Endothelial cell of umbilical vein (primary cell): ENCODE measurements at regions not wholly inside any gene's neighbourhood (a gene's known extent, or its start where the extent isn't known, plus 50 kb on each side); places are given as distances from the start of the nearest gene placed in this dataset.

Experiments
- BruUV-seq: library from RNA; stranded (reverse); fragments of 400-500 nt; replicated peaks from 2 replicates; lab custom pipeline; 2021; lab: Mats Ljungman, UMichigan
- CTCF ChIA-PET: fragments of 300-600, 350-600 bp; sonication (Branson Sonifier 250); formaldehyde crosslinking; loops from one replicate; lab custom pipeline; 2021; ENCODE audit warnings: antibody characterized with exemption, inconsistent platforms; lab: Charles Lee
- POLR2A ChIA-PET: fragments of 300-600, 350-600 bp; sonication (Branson Sonifier 250); formaldehyde crosslinking; loops from one replicate; lab custom pipeline; 2021; ENCODE audit warnings: antibody characterized with exemption, inconsistent platforms; lab: Charles Lee
- DNase-seq: peaks from one replicate; pipeline ENCODE4 v3.0.0-alpha.2; 2011; ENCODE audit warnings: low read depth, low spot score
- FAIRE-seq: peaks from 2 replicates; lab custom pipeline; 2011; peaks lifted over from hg19 to GRCh38; lab: Jason Lieb, UNC
- H2AFZ ChIP-seq: 2 replicates; pipeline ENCODE4 v1.6.0; 2012; ENCODE audit warnings: low read depth, low read length, control low read depth, inconsistent platforms
- H3K27ac ChIP-seq: 2 replicates; pipeline ENCODE4 v1.5.1; 2011; ENCODE audit warnings: low read depth, mild to moderate bottlenecking, control low read depth, low read length, moderate library complexity; ENCODE audit not compliant: insufficient read depth
- H3K27me3 ChIP-seq, 2 experiments: 2 replicates each; pipeline versions ENCODE4 v1.6.0 to v1.6.1; 2011; ENCODE audit warnings: low read length in 2 of 2, mixed read lengths in 1 of 2; ENCODE audit not compliant: control insufficient read depth in 2 of 2, insufficient read depth in 2 of 2
- H3K36me3 ChIP-seq, 2 experiments: 2 replicates in 1 of 2; 3 replicates in 1 of 2; pipeline ENCODE4 v1.5.1; 2011; ENCODE audit warnings: low read length in 2 of 2, mild to moderate bottlenecking in 1 of 2, moderate library complexity in 1 of 2; ENCODE audit not compliant: control insufficient read depth in 2 of 2, insufficient read depth in 2 of 2; ENCODE audit errors: extremely low read depth in 1 of 2
- H3K4me1 ChIP-seq: 3 replicates; pipeline ENCODE4 v1.5.1; 2011; ENCODE audit warnings: mild to moderate bottlenecking, low read length; ENCODE audit not compliant: control insufficient read depth, insufficient read depth; ENCODE audit errors: extremely low read depth
- H3K4me2 ChIP-seq: 2 replicates; pipeline ENCODE4 v1.6.1; 2011; ENCODE audit warnings: low read length, control low read depth, mixed read lengths; ENCODE audit not compliant: insufficient read depth
- H3K4me3 ChIP-seq, 3 experiments: fragments of 200-600 bp in 1 of 3; sonication (generic), shearing (Covaris generic) in 1 of 3; replicated peaks in 1 of 3; 2 replicates each; pipeline ENCODE4 v1.5.1; 2011 to 2016; ENCODE audit warnings: control low read depth in 3 of 3, low read length in 3 of 3, mild to moderate bottlenecking in 2 of 3, inconsistent platforms in 1 of 3, low read depth in 1 of 3, moderate library complexity in 1 of 3; ENCODE audit not compliant: insufficient read depth in 1 of 3
- H3K79me2 ChIP-seq: 2 replicates; pipeline ENCODE4 v1.6.0; 2012; ENCODE audit warnings: low read length, inconsistent platforms; ENCODE audit not compliant: control insufficient read depth, insufficient read depth
- H3K9ac ChIP-seq: replicated peaks from 2 replicates; pipeline ENCODE3; 2011; ENCODE audit warnings: low read length, control low read depth; ENCODE audit not compliant: insufficient read depth; ENCODE audit errors: extremely low read depth
- H3K9me1 ChIP-seq: replicated peaks from 3 replicates; pipeline ENCODE4 v1.6.0; 2011; ENCODE audit warnings: mild to moderate bottlenecking, low read length; ENCODE audit not compliant: control insufficient read depth, insufficient read depth; ENCODE audit errors: extremely low read depth
- H3K9me3 ChIP-seq: replicated peaks from 2 replicates; pipeline ENCODE4 v1.5.1; 2012; ENCODE audit warnings: low read length, inconsistent platforms; ENCODE audit not compliant: control insufficient read depth, insufficient read depth
- H4K20me1 ChIP-seq: replicated peaks from 2 replicates; pipeline ENCODE3; 2011; ENCODE audit warnings: mild to moderate bottlenecking, low read length; ENCODE audit not compliant: control insufficient read depth, insufficient read depth; ENCODE audit errors: extremely low read depth
- CTCF ChIP-seq, 2 donors: IDR thresholded peaks; 1 replicate in 1 of 2; 2 replicates in 1 of 2; pipeline ENCODE4 v1.5.1; 2011; ENCODE audit warnings: low read length in 2 of 2, mild to moderate bottlenecking in 2 of 2, moderate library complexity in 2 of 2, control low read depth in 1 of 2, inconsistent platforms in 1 of 2, low read depth in 1 of 2; ENCODE audit not compliant: insufficient read depth in 1 of 2; ENCODE audit errors: extremely low read depth in 1 of 2
- EZH2 ChIP-seq: IDR thresholded peaks from 2 replicates; pipeline ENCODE4 v1.6.1; 2012; ENCODE audit warnings: borderline replicate concordance, low read depth, mild to moderate bottlenecking, moderate library complexity, low read length, inconsistent platforms; ENCODE audit not compliant: severe bottlenecking
- FOS ChIP-seq: IDR thresholded peaks from 2 replicates; pipeline ENCODE4 v1.6.1; 2011; ENCODE audit warnings: mild to moderate bottlenecking, low read length, moderate library complexity, borderline replicate concordance; ENCODE audit not compliant: insufficient read depth
- JUN ChIP-seq: IDR thresholded peaks from 2 replicates; pipeline ENCODE4 v1.6.1; 2011; ENCODE audit warnings: borderline replicate concordance, low read depth; ENCODE audit not compliant: insufficient read length, insufficient read depth
- MYC ChIP-seq: IDR thresholded peaks from one replicate; pipeline ENCODE4 v1.6.1; 2011; ENCODE audit warnings: mild to moderate bottlenecking, low read depth, low read length
- POLR2AphosphoS5 ChIP-seq: IDR thresholded peaks from 2 replicates; pipeline ENCODE4 v1.6.1; 2012; ENCODE audit warnings: low read depth, mild to moderate bottlenecking, control low read depth, low read length, moderate library complexity; ENCODE audit not compliant: insufficient read depth
- dilution Hi-C: fragments of 300-500 bp; cut with MboI; formaldehyde crosslinking; loops from one replicate; pipeline ENCODE4 v1.15.0; 2019; ENCODE audit warnings: low sequenced_read_pairs; ENCODE audit not compliant: extremely low pct_ligation_motif_present
- intact Hi-C: fragments of 100-400 bp; cut with micrococcal nuclease; formaldehyde crosslinking; loops from one replicate; pipeline ENCODE4 v1.10.0; 2022
- TF ChIP-seq, protein P1 (sequence below): IDR thresholded peaks from 2 replicates; pipeline ENCODE4 v1.6.1; 2011; ENCODE audit not compliant: insufficient read depth, insufficient read length

- H3K36me3 ChIP-seq = no peaks in the 10 kb centered on the region
- H3K79me2 ChIP-seq = no peaks in the 10 kb centered on the region
- H3K27ac ChIP-seq = no peak overlapping the region
- H4K20me1 ChIP-seq = no peaks in the 10 kb centered on the region
- intact Hi-C loops (no loop called here), dilution Hi-C loops (no loop called here)
- no peak for DNase-seq
- BruUV-seq = no TSS peak
- POLR2A ChIA-PET = no interaction called here
- no peak overlapping the region for H3K4me3 ChIP-seq
- no peak overlapping the region for H2AFZ ChIP-seq
- H3K9ac ChIP-seq = no peak overlapping the region
- no peak for TF ChIP-seq JUN
- no peak for TF ChIP-seq MYC
- no peak for TF ChIP-seq CTCF (IDR thresholded peaks at IDR 0.05; ENCODE audit: extremely low read depth in 1 of 2, insufficient read depth in 1 of 2, low read depth in 1 of 2, low read length in 2 of 2)
- TF ChIP-seq, protein P1, sequence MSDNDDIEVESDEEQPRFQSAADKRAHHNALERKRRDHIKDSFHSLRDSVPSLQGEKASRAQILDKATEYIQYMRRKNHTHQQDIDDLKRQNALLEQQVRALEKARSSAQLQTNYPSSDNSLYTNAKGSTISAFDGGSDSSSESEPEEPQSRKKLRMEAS = no peak
- TF ChIP-seq FOS = no peak
- TF ChIP-seq EZH2 = no peak
- no peak for TF ChIP-seq POLR2AphosphoS5
- no peaks in the 10 kb centered on the region for H3K27me3 ChIP-seq
- no peaks in the 10 kb centered on the region for H3K9me1 ChIP-seq
- no peaks in the 10 kb centered on the region for H3K4me1 ChIP-seq
- H3K4me2 ChIP-seq = no peak overlapping the region
- H3K9me3 ChIP-seq = no peaks in the 10 kb centered on the region
- no peak for FAIRE-seq
- CTCF ChIA-PET = interaction anchor here (0.9 to 2.4 kb wide), 3 partner anchors 9 to 339 kb away, joined by 3 to 7 read pairs (median 3); no protein-coding TSS in a partner anchor
These were observed 321.9 kb upstream of the PMFBP1 start for GRCh38 chr16:72493716-72494415.
